OCI-LY7 (cell line): ENCODE measurements at regions not wholly inside any gene's neighbourhood (a gene's known extent, or its start where the extent isn't known, plus 50 kb on each side); places are given as distances from the start of the nearest gene placed in this dataset.

Experiments
- EZH2phosphoT487 ChIP-seq: fragments of 200-600 bp; sonication (generic); IDR thresholded peaks from 2 replicates; pipeline ENCODE4 v1.6.1; 2018; ENCODE audit warnings: low read depth, borderline replicate concordance, mild to moderate bottlenecking, mixed run types, antibody characterized with exemption, low read length, moderate library complexity, mixed read lengths
- TF ChIP-seq, protein P1 (sequence below): fragments of 200-600 bp; sonication (generic); conservative IDR thresholded peaks from 2 replicates; pipeline ENCODE4 v1.5.1; 2014; ENCODE audit warnings: mild to moderate bottlenecking, antibody characterized with exemption, low read length, moderate library complexity, mixed read lengths

DNA sequence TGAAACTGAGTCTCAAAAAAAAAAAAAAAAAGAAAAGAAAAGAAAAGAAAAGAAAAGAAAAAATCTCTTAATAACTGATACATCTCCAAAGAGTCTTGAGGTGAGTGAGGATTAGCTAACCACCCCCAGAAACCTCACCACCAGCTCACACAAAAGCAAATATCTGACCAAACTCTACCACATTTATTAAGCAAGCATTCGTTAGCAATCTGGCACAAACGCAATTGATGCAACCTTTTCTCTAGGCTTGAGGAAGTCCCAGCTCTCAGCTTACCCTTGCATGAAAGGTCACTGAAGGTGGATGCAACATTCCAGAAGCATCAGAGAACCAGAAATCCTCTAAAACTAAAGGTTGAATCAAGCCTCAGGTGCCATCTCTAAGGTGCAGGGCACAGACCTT is 231.9 kb upstream of the BCOR start:
- TF ChIP-seq, protein P1, sequence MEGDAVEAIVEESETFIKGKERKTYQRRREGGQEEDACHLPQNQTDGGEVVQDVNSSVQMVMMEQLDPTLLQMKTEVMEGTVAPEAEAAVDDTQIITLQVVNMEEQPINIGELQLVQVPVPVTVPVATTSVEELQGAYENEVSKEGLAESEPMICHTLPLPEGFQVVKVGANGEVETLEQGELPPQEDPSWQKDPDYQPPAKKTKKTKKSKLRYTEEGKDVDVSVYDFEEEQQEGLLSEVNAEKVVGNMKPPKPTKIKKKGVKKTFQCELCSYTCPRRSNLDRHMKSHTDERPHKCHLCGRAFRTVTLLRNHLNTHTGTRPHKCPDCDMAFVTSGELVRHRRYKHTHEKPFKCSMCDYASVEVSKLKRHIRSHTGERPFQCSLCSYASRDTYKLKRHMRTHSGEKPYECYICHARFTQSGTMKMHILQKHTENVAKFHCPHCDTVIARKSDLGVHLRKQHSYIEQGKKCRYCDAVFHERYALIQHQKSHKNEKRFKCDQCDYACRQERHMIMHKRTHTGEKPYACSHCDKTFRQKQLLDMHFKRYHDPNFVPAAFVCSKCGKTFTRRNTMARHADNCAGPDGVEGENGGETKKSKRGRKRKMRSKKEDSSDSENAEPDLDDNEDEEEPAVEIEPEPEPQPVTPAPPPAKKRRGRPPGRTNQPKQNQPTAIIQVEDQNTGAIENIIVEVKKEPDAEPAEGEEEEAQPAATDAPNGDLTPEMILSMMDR: no peak
- TF ChIP-seq EZH2phosphoT487: no peak
